Glomerular visceral epithelial cell (primary cell): ENCODE measurements at regions not wholly inside any gene's neighbourhood (a gene's known extent, or its start where the extent isn't known, plus 50 kb on each side); places are given as distances from the start of the nearest gene placed in this dataset.
A peak's percentile ranks its signal among the peaks of the same experiment; 100 is the strongest.
"Not testable (repeated sequence)": the region's sequence is repeated elsewhere in the genome, so short reads cannot be mapped to it uniquely, and the experiment has no call there.

Experiments used
- DNase-seq: peaks from one replicate; pipeline ENCODE4 v3.0.0-alpha.2; 2016; ENCODE audit errors: extremely low spot score

DNA sequence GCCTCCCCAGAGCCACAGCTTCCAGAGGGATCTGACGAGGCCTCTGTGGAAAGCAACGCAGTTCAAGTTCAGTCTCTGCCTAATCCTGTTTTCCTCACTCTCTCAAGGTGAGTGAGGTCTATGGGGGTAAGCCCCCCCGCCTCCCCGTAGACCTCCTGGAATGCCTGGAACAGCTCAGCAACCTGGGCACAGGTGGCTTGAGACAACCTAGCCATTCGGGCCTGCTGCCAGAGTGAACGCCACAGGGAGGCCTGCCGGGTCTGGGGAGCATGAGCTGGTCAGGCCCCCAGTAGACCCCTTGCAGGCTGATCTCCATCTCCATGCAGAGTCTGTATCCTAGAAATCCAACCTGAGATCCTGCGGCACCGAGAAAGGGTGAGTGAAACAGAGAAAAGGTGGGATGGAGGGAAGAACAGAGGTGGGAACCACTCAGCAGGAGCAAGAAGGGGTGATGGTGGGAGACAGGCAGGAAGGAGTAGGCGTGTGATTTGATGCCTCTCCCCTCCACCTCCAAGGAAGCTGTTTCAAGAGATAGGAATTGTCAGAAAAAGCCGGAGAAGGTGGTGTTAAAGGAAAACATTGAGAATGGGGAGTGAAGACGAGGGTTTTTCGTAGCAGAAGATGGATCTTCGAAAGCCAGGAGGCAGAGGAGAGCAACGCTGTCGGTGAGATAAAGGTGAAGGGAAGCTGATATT, 123.1 kb upstream of the PRMT8 start:
- no peak for DNase-seq

DNA sequence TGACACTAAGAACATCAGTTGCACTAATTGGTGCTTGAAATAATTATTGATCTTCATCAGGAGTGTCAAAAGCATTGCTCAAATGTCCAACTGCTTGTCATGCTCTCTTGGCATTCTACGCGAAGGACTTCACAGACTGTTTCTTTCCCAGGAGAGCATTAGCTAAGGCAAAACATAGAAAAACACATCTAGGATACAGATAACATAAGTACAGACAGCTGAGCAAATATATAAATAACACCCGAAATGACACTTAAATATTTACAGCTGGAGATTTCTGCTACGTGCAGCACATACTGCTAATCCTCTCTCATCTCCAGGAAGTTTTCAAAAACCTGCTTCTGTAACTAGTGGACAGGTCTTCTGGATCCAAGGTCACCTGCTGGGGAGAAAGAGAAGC, 120.0 kb upstream of the PRMT8 start:
- DNase-seq = no peak

DNA sequence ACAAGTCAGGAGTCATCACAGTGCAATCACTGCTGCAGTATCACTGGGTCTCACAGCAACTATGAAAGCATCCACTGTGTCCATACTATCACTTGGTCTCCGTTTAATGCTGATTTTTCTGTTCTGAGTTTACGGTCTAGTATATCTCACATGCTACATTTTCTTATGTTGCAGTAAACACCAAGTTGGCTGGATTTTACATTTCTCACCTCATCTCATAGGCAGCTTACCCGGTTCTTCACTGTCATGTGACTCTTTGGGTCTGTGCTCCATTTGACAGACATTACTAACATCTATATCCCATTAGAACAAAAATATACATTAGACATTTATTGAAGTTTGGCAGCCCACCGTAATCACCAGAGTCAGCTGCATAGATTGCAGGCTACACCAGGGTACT, 115.7 kb upstream of the PRMT8 start:
- no peak for DNase-seq

DNA sequence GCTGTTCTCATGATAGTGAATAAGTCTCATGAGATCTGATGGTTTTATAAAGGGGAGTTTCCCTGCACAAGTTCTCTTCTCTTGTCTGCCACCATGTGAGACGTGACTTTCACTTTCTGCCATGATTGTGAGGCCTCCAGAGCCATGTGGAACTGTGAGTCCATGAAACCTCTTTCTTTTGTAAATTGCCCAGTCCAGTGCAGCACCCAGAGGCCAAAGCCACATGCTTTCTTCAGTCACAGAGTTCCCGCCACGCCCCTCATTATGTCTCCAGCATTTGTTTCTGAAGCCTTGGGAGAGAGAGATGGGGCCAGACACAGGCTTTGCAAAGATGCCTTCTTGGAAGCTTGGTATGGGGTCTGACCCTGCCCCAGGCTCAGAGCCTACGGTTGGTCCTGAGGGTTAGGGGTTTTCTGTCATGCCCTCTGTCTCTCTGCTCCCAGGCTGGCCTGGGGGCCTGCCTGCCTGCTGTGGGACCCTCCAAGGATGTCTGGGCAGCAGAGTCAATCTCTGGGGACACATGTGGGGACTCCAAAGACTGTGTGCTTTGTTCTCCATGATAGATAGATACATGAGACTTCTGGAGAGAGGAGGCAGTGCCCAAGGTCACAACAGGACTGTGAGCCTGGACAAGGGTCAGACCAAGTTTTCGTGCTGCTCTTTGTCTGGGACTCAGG, 114.1 kb upstream of the PRMT8 start:
- no peak for DNase-seq

DNA sequence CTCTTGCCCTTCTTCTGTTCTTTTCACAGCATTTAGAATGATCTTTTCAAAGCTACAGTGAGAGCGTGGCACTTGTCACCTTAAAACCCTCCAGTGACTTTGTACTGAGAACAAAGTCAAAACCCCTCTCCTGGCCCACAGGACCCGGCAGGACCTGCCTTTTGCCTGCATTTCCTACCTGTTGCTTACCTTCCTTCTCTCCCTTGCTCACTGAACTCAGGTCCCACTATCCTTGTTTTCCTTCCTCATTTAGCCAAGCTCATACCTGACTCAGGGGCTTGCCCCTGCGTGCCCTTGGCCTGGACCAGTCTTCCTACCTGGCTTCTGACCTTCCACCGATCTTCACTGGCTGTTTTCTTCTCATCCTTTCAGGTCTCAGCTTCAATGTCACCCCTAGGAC, 112.3 kb upstream of the PRMT8 start:
- no peak for DNase-seq

DNA sequence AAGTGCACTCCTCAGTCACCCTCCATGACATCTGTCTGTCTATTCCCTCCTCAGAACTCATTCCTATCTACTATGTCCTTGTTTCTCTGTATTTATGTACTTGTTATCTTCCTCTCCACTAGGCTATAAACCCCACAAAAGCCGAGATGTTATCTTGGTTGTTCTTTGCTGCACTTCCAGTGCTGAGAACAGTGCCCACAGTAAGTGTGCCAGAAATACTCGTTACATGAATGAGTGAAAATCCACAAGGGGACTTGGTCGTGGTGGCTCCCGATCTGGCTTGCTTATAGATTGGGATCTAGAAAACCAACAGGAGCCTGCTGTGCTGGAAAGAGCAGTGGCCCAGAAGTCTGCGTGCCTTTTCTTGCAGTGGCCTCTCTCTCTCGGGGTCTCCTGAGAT, 111.9 kb upstream of the PRMT8 start:
- DNase-seq = no peak

DNA sequence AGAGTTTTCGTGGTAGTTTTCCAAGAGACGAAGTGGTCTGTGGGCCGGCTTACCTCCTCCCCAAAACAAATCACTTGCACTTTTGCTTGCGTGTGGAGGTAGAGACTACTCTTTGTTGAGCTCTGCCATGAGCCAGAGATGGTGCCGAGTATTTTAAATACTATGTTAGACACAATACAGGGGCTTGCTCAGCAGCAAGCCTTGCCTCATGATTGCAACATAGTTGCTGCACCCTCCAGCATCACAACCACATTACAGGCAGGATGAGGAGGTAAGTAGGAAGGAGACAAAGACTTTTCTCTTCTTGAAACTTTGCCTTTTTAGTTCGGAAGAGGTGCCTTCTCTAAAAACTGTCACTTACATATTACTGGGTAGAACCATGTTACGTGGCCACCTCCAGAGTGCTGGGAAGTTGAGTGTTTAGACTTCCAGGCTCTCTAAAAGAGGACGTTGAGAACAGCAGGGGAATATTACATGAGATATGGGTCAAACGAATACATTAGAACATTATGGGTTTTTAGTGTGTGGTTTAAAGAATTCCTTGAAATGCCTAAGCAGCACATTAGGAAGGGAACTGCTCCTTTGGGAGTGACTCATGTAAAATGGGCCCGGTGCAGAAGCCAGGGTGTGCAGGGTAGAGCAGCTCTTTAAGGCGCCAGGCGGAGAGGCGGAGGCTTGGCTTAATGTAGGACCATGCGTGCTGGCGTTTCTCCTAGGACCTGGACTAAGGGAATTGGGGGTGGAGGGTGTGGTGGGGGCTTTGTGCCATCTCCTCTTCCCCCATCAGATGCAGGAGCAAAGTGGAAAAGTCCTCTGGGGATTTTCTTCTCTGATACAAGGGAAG, 110.6 kb upstream of the PRMT8 start:
- no peak for DNase-seq

DNA sequence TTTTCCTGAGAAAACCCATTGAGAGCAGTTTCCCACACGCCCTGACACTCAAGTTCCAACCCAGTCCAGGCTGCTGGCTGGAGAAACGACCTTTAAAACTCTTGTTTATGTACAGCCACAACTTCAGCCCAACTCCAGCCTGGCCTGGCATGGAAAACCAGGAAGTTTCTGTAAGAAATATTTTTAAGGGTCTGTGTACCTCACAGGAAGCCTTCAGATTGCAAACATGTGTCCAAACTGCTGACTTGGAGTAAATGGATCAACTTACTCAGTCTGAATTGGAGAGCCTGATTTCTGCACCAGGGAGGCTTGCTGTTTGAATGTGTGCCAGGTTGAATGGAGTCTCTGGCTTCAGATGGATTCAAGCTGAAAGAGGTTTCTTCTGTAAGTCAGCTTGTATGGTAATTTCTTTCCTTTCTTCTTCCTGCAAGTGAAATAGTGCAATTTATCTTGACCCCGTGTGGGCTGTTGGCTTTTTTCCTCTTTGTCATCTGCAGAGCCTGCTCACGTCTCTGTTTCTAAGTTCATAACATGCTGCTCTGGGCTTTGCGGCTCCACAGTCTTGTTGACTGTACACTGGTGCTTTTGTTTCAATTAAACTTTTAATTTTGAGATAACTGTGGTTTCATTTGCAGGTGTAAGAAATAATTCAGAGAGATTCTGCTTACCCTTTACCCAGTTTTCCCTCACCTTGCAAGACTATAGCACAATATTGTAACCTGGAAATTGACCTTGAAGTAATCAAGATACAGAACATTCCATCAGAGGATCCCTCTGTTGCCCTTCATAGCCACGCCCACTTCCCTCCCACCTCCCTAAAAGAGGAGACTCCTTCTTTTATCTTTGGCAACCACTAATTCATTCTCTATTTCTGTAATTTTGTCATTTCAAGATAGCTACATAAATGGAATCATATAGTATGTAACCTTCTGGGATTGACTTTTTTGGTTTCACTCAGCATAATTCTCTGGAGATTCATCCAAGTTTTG, 109.7 kb upstream of the PRMT8 start:
- no peak for DNase-seq

DNA sequence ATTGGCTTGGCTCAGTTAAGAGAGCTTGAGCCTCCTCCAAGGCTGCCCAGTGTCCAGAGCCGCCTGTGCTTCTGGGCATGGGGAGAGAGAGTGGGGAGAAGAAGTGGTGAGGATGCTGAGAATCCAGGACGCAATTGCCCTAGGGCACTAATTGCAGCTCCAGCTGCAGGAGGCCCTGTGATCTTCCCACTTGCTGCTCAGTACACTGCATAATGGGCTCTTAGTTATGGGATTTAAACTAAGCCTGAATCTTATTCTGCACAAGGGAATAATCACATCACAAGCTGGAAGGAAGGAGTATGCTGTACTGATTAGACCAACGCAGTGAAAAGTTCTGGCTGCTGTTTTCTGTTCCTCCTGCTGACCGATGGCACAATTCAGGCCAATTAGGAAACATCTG, 101.0 kb upstream of the PRMT8 start:
- no peak for DNase-seq

DNA sequence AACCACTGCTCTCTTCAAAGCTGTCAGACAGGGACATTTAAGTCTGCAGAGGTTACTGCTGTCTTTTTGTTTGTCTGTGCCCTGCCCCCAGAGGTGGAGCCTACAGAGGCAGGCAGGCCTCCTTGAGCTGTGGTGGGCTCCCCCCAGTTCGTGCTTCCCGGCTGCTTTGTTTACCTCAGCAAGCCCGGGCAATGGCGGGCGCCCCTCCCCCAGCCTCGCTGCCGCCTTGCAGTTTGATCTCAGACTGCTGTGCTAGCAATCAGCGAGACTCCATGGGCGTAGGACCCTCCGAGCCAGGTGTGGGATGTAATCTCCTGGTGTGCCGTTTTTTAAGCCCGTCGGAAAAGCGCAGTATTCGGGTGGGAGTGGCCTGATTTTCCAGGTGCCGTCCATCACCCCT, 93.4 kb upstream of the PRMT8 start:
- DNase-seq = not testable (repeated sequence)

DNA sequence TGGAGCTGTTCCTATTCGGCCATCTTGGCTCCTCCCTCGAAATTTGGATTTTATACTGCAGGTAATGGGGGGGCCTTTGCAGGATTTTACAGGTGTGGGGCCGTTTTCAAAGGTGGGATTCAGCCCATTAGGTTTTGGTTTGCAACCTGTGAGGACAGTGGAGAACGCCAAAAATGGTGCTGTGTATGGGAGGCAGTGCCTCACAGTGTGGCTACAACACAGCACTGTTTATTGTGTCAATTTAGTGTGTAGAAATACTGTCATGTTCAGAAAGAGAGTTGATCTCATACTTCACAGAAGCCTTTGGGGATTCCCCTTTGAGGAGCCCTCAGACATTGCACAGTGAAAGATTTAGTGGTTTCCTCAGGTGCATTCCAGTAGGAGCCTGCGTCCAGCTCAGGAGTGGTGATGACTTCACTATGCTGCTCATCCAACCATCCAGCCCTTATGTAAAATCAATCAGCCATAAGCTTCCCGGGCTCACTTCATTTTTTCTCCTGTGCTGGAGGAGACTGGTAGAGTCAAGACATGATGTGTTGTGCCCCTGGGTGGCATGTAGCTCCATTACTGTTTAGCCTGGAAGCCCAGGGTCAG, 92.7 kb upstream of the PRMT8 start:
- peak; percentile 84 for DNase-seq

DNA sequence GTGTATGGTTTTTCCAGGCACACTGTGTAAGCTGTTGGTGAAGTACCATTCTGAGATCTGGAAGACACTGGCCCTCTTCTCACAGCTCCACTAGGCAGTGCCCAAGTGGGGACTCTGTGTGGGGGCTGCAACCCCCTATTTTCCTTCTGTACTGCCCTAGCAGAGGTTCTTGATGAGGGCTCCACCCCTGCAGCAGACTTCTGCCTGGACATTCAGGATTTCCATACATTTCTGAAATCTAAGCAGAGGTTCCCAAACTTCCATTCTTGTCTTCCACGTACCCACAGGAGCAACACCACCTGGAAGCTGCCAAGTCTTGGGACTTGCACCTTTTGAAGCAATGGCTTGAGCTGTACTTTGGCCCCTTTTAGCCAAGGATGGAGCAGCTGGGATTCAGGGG, 85.2 kb upstream of the PRMT8 start:
- DNase-seq = no peak

DNA sequence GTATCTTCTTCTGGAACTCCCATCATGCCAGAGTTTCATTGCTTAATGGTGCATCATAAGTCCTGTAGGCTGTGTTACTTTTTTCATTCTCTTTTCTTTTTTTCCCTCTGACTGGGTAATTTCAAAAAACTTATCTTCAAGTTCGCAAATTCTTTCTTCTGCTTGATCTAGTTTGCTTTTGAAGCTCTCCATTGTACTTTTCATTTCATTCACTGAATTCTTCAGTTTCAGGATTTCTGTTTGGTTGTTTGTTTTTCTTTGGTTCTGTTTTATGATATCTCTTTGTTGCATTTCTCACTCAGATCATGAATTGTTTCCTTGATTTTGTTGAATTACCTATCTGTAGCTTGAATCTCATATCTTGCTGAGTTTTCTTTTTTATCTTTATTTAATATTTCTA, 83.3 kb upstream of the PRMT8 start:
- no peak for DNase-seq

DNA sequence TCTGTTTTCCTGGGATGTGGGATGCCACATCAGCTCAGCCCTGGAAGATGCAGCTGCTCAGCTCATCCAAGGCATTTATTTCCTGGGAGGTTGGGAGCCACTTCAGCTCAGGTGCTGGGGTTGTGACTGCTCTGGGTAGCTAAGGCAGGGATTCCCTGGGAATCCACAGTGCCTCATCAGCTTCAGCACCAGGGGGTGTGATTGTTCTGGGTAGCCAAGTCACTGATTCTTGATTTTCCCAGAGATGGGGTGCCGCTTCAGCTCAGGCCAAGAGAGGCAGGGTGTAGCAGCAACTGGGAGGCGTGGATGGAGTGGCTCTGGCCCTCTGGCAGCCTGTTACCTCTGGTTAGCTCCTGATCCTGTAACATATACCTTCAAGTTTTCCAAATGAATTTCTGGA, 81.3 kb upstream of the PRMT8 start:
- DNase-seq = no peak

DNA sequence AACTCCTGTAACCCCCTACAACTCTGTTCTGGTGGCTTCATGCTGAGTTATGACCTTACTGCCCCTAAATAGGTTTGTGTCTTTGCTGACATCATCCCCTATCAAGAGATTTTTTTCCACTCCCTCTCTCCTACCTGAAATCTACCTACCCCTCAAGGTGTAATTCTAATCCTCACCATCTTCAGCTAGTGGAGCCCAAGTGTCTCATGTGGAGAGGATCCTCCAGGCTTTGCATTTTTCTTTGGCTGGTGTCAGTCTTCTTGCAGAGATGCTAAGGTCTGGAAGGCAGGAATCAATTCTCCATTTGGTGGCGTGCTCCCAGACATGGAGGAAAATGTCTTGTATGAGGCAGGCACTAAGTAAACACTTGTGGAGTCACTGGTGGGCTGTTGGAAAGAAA, 74.8 kb upstream of the PRMT8 start:
- DNase-seq = no peak

DNA sequence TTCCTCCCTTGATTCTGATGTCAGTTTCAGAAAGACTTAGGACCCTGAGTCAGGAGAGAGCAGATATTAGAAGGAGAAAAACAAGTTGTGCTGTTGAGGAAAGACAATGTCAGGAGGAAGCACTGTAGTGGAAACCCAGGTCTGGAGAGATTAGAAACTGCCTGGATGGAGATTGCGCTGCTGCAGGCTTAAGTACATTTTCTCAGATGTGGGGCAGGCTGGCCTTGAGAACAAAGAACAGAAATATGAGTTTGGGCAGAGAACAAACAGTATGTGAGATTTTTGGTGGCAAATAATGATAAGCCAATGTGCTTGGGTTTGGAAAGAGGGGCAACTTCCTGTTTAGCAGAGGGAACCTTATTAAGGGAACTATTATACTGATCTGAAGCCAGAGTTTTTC, 74.3 kb upstream of the PRMT8 start:
- no peak for DNase-seq

DNA sequence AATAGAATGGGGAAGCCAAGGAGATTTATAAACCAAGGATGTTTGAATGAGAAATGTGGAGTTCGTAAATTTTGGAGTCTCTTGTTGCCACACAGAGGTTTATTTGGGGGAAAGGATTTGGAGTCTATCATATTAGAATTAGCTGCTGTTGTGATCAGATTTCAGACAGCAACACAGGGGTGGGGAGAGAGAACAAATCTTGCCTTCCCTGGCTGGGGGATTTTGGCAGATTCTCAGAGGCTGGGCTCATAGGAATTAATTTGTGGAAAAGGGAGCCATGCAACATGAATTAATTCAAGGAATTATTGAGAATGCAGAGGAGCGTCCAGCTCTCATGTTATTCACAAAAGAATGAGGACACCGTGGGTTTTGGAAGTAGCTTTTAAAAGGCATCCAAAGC, 73.9 kb upstream of the PRMT8 start:
- no peak for DNase-seq

DNA sequence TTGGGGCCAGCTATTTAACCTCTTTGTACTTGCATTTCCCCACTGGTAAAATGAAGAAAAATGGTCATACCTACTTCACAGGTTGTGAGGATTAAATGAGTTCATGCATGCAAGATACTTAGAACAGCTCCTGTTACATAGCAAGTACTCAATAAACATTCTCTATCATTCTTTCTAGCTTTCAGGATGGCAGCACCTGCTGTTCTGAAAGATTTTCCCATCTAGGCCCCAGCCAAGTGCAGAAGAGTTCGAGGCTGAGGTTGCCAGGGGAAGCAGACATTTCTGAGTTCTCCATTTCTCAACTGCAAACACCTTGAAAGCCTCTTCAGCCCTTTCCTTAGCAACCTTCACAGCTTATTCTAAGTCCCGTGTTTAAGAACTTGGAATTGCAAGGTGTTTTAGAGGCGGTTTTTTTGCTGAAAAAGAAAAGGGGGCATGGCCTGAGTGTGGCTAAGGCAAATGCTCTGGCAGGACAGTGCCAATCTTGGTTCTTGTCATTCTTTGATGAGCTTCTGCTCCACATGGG, 73.0 kb upstream of the PRMT8 start:
- DNase-seq = no peak

DNA sequence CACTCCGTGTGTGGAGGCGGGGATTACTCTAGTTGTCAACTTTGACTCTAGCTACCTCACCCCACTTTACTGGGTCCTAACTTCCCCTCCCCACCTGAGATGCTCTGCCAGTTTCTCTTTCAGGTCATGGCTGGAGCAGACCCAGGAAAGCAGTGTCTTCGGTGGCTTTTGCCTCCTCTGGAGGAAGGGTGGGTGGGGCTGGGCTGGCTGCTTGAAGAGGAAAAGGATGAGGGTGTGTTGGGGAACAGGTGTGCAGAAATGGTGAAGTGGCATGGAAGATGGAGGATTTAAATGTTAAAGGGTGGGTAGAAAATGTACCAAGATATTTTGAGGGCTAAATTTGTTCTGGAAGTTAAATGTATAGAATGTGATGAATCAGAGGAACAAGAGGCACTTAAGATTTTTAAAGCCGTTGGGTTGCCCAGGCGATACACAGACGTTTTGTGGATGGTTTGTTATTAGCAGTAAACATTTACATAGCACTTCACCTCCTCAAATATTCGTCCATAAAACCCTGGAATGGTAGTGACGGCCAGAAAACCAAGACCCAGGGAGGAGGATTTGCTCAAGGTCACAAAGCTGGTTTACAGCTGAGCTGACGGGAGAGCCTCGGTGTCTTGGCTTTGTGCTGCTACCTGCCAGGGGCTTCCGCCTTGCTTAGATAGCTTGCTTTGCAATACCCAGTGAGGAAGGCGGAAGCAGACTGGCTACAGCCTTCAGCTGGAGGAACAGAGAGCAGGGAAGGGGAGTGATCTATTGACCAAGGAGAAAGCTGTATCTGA, 72.2 kb upstream of the PRMT8 start:
- DNase-seq = no peak

DNA sequence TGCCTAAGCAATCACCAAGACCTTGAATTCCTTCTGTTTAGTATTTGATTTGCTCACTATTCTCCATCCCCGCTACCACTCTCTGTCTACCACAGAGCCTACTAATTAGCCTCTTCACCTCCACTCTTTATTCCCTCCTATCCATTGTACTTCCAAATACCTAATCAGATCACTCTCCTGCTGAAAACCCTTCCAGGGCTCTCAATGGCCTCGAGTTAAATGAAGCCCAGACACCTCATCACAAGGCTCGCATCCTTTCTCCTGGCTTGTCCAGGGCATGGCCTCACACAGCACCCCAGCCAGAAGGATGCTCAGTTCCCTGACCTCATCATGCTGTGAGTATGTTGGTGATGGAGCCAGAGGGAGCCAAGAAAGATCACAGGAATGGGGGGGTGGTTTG, 71.4 kb upstream of the PRMT8 start:
- no peak for DNase-seq
